GM13977 (cell line): ENCODE measurements at regions not wholly inside any gene's neighbourhood (a gene's known extent, or its start where the extent isn't known, plus 50 kb on each side); places are given as distances from the start of the nearest gene placed in this dataset.

Source experiments
- DNase-seq: peaks from one replicate; pipeline ENCODE4 v3.0.0; 2012; ENCODE audit warnings: low spot score
- in situ Hi-C: fragments of 300-500 bp; cut with MboI; formaldehyde crosslinking; loops from one replicate; pipeline ENCODE4 v1.12.0; 2022; ENCODE audit warnings: low sequenced_read_pairs, low pct_unique_long_range_greater_than_20kb, mixed read lengths, inconsistent platforms; ENCODE audit not compliant: unreplicated experiment
- TF ChIP-seq, protein P1 (sequence below): IDR thresholded peaks from 2 replicates; pipeline ENCODE4 v1.5.1; 2012; ENCODE audit warnings: mild to moderate bottlenecking, control low read depth; ENCODE audit not compliant: insufficient read depth; ENCODE audit errors: extremely low read depth, missing control alignments

DNA sequence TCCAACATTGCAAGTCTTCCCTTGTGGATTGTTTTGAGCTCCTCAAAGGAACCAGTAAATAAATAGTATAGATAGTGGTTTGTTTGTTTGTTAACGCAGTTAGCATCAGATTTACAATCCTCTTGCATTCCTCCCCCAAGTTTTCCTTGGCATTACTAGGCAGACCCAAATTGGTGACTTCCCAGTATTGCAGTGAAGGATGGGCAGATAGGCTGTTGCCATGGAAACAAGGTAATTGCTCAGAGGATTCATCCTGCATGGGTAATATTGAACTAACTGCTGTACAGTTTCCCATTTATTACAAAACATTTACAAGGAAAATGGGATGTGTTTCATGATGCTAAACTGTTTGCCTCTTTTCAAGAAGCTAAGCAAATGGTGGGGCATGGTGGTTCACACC, 477.2 kb downstream of the EPM2A start:
- DNase-seq: no peak
- in situ Hi-C loops: no loop called here
- TF ChIP-seq, protein P1, sequence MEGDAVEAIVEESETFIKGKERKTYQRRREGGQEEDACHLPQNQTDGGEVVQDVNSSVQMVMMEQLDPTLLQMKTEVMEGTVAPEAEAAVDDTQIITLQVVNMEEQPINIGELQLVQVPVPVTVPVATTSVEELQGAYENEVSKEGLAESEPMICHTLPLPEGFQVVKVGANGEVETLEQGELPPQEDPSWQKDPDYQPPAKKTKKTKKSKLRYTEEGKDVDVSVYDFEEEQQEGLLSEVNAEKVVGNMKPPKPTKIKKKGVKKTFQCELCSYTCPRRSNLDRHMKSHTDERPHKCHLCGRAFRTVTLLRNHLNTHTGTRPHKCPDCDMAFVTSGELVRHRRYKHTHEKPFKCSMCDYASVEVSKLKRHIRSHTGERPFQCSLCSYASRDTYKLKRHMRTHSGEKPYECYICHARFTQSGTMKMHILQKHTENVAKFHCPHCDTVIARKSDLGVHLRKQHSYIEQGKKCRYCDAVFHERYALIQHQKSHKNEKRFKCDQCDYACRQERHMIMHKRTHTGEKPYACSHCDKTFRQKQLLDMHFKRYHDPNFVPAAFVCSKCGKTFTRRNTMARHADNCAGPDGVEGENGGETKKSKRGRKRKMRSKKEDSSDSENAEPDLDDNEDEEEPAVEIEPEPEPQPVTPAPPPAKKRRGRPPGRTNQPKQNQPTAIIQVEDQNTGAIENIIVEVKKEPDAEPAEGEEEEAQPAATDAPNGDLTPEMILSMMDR: no peak

DNA sequence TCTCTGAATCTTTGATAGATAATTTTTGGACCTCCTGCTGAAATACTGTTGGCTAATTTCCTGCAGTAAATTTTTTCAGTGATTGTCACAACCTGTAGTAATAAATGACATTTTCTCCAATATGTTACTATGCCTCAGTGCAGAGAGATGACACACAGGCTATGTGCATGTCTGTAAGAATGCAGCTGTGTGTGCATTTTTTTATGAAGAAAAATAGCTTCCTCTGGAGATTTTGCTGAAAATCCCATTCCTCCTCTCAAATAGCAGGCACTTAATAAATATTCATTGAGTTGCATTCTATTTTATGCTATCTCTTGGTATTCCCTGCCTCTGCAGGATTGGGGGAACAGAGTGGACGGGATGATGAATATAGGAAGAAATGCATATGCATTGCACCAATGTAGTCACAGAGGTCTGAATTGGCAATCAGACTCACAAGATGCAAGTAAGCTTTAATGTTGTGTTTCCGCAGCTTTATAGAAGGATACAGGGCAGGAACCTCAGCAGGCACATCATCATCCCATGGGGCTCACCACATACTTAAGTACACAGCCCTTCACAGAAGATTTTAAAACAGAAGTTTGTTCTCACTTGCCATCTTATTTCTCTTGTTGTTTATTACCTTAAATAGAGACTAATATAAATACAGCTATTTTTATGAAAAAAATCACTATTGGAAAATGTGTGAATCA, 474.7 kb downstream of the EPM2A start:
- in situ Hi-C loops: no loop called here
- TF ChIP-seq, protein P1: no peak

DNA sequence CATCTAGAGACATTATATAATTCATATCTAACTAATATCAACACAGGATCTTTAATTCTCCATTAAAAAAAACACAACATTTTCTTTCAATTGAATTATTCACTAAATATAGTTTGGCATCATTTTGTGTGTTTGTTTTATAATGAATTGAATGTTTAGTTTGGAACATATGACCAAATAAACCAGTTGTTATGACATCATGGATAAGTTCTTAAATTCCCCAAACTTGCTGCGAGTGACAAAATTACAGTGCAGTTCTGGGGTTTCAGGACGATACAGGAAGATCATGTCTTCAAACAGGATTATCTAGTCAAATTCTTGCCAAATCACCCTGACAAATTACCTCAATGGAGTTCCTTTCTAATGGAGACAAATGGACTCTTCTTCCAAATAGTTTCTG, 473.6 kb downstream of the EPM2A start:
- in situ Hi-C loops: no loop called here
- DNase-seq: no peak
- TF ChIP-seq, protein P1: no peak

More for the DNA sequence above, 474.7 kb downstream of the EPM2A start:
- no peak for DNase-seq

DNA sequence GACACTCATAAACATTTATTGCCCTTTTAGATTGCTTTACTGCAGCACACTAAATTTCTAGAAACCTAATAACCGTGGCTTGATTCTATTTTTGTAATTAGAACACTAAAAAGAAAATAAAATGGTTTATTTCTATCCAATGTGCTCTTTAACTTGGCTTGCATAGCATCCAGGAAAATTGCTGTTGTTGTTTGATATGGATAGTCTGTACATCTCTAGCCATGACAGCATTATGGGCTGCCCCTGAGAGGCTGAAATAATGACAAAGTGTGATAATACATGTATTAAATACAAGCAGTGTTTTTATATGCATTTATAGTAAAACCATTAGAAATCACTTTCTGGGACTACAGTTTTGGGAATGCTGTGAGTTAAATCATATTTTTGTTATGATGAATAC, 472.5 kb downstream of the EPM2A start:
- in situ Hi-C loops: no loop called here
- no peak for DNase-seq
- TF ChIP-seq, protein P1: no peak

DNA sequence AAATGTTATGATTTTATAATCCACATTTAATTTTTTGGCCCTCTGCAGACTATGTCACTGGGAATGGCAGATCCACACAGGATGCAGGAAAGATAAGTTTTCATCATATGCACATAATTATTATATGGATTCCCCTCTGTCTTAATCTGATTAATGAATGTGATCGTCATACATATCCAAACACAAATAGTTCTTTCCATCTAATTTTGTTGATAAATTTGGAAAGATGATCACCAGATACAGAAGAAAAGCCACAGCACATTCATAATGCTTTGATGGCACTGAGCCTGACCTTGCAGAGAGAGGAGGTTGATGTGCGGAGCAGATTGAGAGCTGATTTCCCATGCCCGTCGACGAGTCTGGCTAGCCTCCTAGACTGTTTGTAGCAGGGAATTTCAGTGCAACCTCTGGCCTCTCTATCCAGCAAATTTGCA, 471.5 kb downstream of the EPM2A start:
- in situ Hi-C loops: no loop called here
- TF ChIP-seq, protein P1: no peak
- no peak for DNase-seq

DNA sequence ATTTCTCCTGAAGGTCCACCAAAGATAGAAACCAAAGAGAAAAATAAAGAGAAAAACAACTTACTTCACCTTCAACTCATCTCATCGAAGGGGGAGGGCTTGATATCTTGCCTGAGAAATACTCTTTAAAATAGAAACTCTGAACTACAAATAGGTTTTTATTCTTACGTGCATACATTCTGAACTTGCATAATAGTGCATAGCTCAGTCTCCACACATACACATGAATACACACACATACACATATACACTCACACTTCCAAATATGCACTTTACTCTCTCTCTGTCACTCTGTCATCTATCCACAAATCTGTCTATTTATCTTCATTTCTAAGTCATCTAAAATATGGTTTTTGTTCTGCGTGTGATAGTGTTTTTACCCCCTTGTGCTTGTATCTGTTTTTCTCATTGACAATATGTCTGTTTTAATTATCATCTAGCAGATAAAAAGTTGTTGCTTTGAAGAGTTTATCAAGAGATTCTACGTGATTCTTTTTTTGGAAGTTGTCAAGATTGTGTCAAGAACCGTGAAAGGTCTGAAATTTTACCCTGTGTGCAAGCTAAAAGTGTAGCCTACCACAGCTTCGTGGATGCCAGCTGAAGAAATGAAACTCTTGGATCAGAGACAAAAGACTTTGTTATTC, 468.8 kb downstream of the EPM2A start:
- in situ Hi-C loops: no loop called here
- DNase-seq: no peak
- TF ChIP-seq, protein P1: no peak
